ENCODE measurements at regions not wholly inside any gene's neighbourhood (a gene's known extent, or its start where the extent isn't known, plus 50 kb on each side); places are given as distances from the start of the nearest gene placed in this dataset.

DNA sequence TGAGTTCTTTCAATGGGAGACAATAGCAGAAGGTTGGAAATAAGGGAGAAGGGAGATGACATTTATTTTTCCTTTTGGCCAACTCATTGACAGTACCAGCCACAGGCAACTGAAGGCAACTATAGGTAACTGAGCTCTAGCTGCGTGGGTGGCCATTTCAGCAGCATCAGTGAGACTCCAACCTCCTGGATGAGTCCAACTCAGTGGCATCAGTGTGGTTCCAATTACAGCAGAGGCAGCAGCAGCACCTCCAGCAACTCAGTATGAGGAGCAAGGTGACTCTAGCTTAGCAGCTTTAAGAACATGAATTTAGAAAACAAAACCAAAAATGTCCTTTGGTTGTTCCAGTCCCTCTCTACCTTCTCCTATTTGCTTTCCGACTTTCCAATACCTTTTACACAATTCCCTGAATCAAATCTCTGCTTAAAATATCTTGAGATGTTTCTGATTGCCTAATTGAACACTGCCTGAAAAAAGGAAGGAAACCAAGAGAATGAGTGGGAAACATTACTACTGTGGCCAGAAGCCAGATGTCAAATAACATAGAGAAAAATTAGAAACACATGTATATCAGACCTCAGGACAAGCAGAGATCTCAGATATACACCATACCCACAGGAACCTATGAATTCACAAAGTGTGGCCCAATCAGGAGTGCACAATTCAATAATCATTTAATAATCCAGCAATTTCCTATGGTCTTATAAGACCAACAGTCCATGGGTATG, 166.5 kb upstream of the RORB start:
- ChIA-PET POLR2A (ENCODE audit: unreplicated experiment) (no interaction called here), CTCF (no interaction called here)
- BruUV-seq (replicated peaks), result no TSS peak

DNA sequence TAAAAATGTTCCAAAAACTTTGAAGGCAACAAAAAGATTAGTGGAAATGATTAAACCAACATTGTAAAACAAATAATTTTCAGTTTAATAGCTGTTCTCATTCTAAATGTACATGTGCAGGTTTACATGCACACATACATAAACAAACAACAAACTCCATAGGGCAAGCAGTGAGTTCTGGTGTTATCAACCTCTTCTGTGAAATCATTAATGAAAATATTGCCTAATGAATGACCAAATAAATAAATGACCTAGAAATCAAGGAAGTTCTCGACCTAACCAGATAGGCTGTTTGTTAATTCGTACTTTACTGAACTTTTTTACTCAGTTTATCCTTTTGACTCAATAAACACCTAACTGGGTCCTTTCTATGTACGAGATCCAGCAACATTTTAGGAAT, 165.5 kb upstream of the RORB start:
- H3K4me1 ChIP-seq (replicated peaks; ENCODE audit: insufficient read depth), result no peaks in the 10 kb centered on the region
- no peaks in the 10 kb centered on the region for H3K79me2 ChIP-seq (ENCODE audit: low read depth)
- no peak overlapping the region for H3K4me2 ChIP-seq
- H4K20me1 ChIP-seq (ENCODE audit: insufficient read depth), result no peaks in the 10 kb centered on the region
- no peak for DNase-seq
- H3K4me3 ChIP-seq, result no peak overlapping the region
- no peaks in the 10 kb centered on the region for H3K9me3 ChIP-seq (ENCODE audit: insufficient read depth, low read depth)
- no peaks in the 10 kb centered on the region for H3K27me3 ChIP-seq (ENCODE audit: insufficient read depth, low read depth)
- intact Hi-C loops (cut with micrococcal nuclease; ENCODE audit: unreplicated experiment), result no loop called here
- POLR2A ChIA-PET (ENCODE audit: unreplicated experiment), result no interaction called here
- no peak overlapping the region for H2AFZ ChIP-seq
- CTCF ChIA-PET, result no interaction called here
- no peak for TF ChIP-seq EZH2 (IDR thresholded peaks at IDR 0.05; ENCODE audit: low read depth)
- TF ChIP-seq, protein P1, sequence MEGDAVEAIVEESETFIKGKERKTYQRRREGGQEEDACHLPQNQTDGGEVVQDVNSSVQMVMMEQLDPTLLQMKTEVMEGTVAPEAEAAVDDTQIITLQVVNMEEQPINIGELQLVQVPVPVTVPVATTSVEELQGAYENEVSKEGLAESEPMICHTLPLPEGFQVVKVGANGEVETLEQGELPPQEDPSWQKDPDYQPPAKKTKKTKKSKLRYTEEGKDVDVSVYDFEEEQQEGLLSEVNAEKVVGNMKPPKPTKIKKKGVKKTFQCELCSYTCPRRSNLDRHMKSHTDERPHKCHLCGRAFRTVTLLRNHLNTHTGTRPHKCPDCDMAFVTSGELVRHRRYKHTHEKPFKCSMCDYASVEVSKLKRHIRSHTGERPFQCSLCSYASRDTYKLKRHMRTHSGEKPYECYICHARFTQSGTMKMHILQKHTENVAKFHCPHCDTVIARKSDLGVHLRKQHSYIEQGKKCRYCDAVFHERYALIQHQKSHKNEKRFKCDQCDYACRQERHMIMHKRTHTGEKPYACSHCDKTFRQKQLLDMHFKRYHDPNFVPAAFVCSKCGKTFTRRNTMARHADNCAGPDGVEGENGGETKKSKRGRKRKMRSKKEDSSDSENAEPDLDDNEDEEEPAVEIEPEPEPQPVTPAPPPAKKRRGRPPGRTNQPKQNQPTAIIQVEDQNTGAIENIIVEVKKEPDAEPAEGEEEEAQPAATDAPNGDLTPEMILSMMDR (conservative IDR thresholded peaks at IDR 0.05), result no peak
- no peak overlapping the region for H3K27ac ChIP-seq
- BruUV-seq (replicated peaks), result no TSS peak
- no peaks in the 10 kb centered on the region for H3F3A ChIP-seq (ENCODE audit: insufficient read depth, low read depth)
- no peaks in the 10 kb centered on the region for H3K9me2 ChIP-seq (ENCODE audit: insufficient read depth)
- H3K36me3 ChIP-seq (ENCODE audit: low read depth), result no peaks in the 10 kb centered on the region

More for the DNA sequence above, 166.5 kb upstream of the RORB start:
- Histone ChIP-seq H3K4me1 (replicated peaks; ENCODE audit: insufficient read depth) (no peaks in the 10 kb centered on the region), H3K9me3 (ENCODE audit: insufficient read depth, low read depth) (no peaks in the 10 kb centered on the region), H3K27ac (no peak overlapping the region), H3K4me2 (no peak overlapping the region), H3K9me2 (ENCODE audit: insufficient read depth) (no peaks in the 10 kb centered on the region), H3K27me3 (ENCODE audit: insufficient read depth, low read depth) (no peaks in the 10 kb centered on the region), H3K4me3 (no peak overlapping the region), H3K36me3 (ENCODE audit: low read depth) (no peaks in the 10 kb centered on the region), H2AFZ (no peak overlapping the region), H4K20me1 (ENCODE audit: insufficient read depth) (no peaks in the 10 kb centered on the region), H3K79me2 (ENCODE audit: low read depth) (no peaks in the 10 kb centered on the region), H3F3A (ENCODE audit: insufficient read depth, low read depth) (no peaks in the 10 kb centered on the region)
- TF ChIP-seq EZH2 (IDR thresholded peaks at IDR 0.05; ENCODE audit: low read depth), result no peak
- TF ChIP-seq, protein P1 (conservative IDR thresholded peaks at IDR 0.05), result no peak
- DNase-seq, result no peak
- intact Hi-C loops (cut with micrococcal nuclease; ENCODE audit: unreplicated experiment), result no loop called here

GRCh38 chr9:74333384-74334032, 163.6 kb upstream of the RORB start:
- H3K79me2 ChIP-seq (ENCODE audit: low read depth), result no peaks in the 10 kb centered on the region
- no peak overlapping the region for H3K4me3 ChIP-seq
- CTCF ChIA-PET, result no interaction called here
- no peaks in the 10 kb centered on the region for H3K27me3 ChIP-seq (ENCODE audit: insufficient read depth, low read depth)
- H2AFZ ChIP-seq, result no peak overlapping the region
- no peaks in the 10 kb centered on the region for H3F3A ChIP-seq (ENCODE audit: insufficient read depth, low read depth)
- POLR2A ChIA-PET (ENCODE audit: unreplicated experiment), result no interaction called here
- H3K9me3 ChIP-seq (ENCODE audit: insufficient read depth, low read depth), result no peaks in the 10 kb centered on the region
- no peak for DNase-seq
- no peaks in the 10 kb centered on the region for H4K20me1 ChIP-seq (ENCODE audit: insufficient read depth)
- H3K4me1 ChIP-seq (replicated peaks; ENCODE audit: insufficient read depth), result no peaks in the 10 kb centered on the region
- intact Hi-C loops (cut with micrococcal nuclease; ENCODE audit: unreplicated experiment), result no loop called here
- no peak overlapping the region for H3K27ac ChIP-seq
- no TSS peak for BruUV-seq (replicated peaks)
- H3K4me2 ChIP-seq, result no peak overlapping the region
- no peaks in the 10 kb centered on the region for H3K36me3 ChIP-seq (ENCODE audit: low read depth)
- TF ChIP-seq, protein P1 (conservative IDR thresholded peaks at IDR 0.05), result no peak
- no peak for TF ChIP-seq EZH2 (IDR thresholded peaks at IDR 0.05; ENCODE audit: low read depth)
- H3K9me2 ChIP-seq (ENCODE audit: insufficient read depth), result no peaks in the 10 kb centered on the region

All from PC-9 (cell line).